HG02642 (cell line): ENCODE measurements at regions not wholly inside any gene's neighbourhood (a gene's known extent, or its start where the extent isn't known, plus 50 kb on each side); places are given as distances from the start of the nearest gene placed in this dataset.
"Not testable (repeated sequence)": the region's sequence is repeated elsewhere in the genome, so short reads cannot be mapped to it uniquely, and the experiment has no call there.

ENCODE experiments used
- ATAC-seq: cut with Tn5 transposase; IDR thresholded peaks from one replicate; pipeline ENCODE4 v1.9.1; 2021; ENCODE audit warnings: mild to moderate bottlenecking; ENCODE audit not compliant: unreplicated experiment, poor library complexity

GRCh38 chr4:117135634-117136354 lies 50.4 kb upstream of the TRAM1L1 start:
- ATAC-seq, result no peak

GRCh38 chr4:117137145-117137544 lies 51.8 kb upstream of the TRAM1L1 start:
- ATAC-seq, result no peak

GRCh38 chr4:117138732-117139131 lies 53.4 kb upstream of the TRAM1L1 start:
- not testable (repeated sequence) for ATAC-seq

DNA sequence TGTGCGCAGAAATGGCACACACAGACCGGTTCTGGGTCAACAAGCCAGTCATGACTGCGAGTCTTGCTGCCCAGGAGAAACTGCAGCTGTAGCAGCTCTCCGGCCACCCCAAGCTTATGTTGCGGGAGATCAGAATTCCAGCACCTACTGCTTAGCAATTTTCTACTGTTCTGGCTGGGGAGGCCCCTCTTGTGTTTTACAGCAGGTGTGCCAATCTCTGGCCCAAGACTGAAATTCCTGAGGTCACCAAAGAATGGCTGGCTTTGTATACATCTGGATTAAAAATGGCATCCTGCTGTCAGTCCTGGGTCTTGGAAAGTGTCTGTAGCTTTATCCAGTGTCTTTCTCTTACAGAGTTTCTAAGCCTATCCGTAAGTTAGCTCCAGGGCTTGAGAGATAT lies 68.9 kb upstream of the TRAM1L1 start:
- ATAC-seq, result no peak

DNA sequence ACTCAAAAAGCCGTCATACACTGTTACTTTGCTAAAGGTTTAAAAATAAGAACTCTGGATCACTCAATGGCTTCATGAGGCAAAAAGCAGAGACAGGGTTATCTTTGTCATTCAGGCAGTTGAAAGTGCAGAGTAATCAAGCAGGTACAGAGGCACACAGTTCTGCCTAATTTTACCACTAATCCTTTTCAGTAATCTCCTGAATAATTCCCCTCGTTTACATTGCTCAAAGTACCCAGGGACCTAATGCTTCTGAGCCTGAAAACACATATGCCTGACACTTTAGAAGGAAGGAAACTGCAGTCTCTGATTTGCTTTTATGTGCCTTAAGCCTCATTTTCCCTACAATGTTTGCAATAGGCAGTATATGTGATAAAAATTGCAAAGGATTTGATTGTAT lies 71.4 kb upstream of the TRAM1L1 start:
- no peak for ATAC-seq

DNA sequence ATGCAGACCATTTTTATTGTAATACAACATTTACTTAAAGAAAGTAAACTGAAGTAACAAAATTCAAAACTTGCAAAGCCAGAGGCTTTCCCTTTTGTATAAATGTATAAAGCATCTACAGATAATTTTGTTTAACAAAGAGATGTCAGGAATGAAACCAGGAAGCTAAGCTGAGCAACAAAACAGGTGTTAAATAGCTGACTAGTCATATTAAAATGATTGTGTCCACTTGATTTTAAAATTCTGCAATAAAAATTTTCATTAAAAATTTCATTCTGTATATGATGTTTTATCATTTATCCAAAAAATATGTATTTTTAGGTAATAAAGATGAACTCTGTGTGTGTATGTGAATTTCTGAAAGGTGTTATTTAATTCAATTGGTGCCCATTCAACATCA lies 72.0 kb upstream of the TRAM1L1 start:
- ATAC-seq, result no peak

- ATAC-seq, result no peak
Measured at GRCh38 chr4:117162976-117163375, 77.6 kb upstream of the TRAM1L1 start.

DNA sequence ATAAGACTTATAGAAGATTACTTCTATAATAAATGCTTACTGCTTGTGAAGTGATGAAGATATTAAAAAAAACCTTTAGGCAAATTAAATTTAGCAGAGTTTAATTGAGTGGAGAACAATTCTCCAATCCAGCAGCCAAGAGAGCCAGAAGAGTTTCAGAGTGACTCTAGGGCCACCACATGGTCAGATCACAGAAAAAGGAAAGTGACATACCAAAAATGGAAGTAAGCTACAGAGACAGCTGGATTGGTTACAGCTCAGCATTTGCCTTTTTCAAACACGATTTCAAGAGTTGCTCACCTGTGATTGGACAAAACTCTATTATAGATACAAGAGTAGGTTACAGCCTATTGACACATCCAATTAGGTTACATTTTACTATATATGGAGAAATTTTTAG lies 79.0 kb upstream of the TRAM1L1 start:
- no peak for ATAC-seq

- ATAC-seq, result not testable (repeated sequence)
Measured at GRCh38 chr4:117175369-117175768, 90.0 kb upstream of the TRAM1L1 start.

DNA sequence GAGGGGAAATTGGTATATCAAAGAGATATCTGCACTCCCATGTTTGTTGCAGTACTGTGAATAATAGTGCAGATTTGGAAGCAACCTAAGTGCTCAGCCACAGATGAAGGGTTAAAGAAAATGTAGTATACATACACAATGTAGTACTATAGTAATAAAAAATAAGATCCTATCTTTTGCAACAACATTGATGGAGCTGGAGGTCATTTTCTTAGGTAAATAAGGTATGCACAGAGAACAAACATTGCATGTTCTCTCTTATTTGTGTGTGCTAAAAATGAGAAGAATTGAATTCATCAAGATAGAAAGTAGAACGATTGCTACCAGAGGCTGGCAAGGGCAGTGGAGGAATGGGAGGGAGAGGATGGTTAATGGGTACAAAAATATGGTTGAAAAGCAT lies 117.9 kb upstream of the TRAM1L1 start:
- no peak for ATAC-seq

- ATAC-seq, result no peak
Measured at GRCh38 chr4:117210551-117210950, 125.2 kb upstream of the TRAM1L1 start.

GRCh38 chr4:117224256-117224655 lies 138.9 kb upstream of the TRAM1L1 start:
- no peak for ATAC-seq

DNA sequence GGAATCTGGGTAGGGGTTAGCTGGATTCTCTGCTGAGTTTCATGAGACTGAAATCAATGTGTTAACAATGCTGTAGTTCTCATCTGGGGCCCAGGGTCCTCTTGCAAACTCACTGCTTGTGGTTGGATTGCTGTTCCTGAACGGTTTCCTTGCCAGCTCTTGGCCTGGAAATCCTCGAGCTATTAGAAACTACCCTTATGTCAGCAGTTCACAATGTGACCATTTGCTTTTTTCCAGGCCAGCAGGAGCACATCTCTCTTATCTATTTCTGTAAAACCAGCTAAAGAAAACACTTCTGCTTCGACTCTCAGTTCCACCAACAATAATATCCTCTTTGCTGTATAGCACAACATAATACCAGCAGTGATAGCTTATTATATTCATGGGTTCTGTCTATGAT lies 140.1 kb upstream of the TRAM1L1 start:
- no peak for ATAC-seq

DNA sequence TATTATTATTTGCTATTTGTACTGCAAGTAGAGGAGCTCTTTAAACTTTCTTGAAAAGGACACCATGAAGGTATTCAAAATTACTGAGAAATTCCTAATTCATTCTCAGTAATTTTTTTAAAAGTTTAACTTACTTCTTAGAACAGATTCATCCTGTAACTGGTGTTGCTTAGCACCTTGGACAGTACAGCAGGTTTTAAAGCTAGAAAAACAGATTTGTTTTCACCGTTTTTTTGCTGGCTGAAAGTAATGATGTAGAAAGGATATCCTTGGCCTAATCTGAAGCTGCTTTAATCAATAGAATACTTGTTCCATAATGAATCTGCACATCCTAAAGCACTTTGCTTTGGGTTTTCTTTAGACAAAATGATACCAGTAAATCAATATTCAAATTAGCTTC lies 142.5 kb upstream of the TRAM1L1 start:
- no peak for ATAC-seq

DNA sequence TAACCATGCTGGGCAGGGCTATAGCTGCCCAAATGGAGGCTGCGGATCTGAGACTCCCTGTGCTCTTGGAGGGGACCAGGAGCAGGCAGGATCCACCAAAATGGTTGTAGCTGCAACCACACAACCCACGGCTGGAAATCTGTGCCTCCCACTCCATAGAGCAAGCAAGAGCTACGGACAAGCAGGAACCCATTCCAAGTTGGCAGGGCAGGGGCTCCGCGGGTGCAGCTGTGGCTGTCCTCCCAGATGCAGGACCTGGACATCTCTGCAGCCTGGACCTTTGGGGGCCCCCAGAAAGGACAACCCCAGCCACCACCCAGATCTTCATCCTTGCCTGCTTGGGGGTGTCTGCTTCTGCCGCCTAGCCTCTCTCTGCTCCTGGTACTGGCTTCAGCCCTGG lies 154.1 kb upstream of the TRAM1L1 start:
- ATAC-seq, result no peak

DNA sequence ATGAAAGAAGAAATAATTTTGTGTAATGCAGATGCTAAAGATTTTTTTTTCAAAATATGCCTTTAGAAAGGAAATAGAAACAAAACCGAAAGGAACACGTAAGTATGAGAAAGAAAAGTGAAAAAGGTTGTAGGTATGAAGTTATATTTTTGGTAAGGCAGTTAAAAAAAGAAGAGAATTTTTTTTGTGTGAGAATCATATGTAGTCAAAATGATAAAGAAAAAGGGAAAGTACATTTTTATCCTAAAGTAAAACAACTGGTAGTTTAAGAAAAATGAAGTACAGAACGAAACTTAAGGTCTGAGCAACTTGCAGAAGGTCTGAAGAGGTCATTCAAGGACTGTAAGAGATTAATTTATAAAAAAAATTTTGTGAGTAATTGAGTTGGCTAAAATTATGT lies 164.0 kb upstream of the TRAM1L1 start:
- ATAC-seq, result peak; percentile 88

DNA sequence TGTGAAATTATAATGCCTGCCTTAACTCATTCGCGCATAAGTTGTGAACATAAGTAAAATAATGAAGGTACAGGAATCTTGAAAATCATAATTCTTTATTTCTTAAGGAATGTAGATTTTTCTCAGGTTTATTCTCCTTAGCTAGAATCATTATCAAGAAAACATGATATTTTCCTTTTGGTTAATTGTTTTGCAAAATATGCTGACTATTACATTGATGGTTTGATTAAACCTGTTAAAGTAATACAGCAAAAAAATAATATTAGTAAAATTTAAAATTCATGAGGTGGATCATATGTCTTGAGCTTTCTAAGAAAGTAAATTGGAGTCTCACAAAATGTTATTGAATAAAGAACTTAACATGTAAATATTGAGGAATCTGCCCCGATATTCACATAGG lies 178.7 kb upstream of the TRAM1L1 start:
- no peak for ATAC-seq

GRCh38 chr4:117267317-117267716 lies 181.9 kb upstream of the TRAM1L1 start:
- no peak for ATAC-seq

GRCh38 chr4:117284736-117285135 lies 199.4 kb upstream of the TRAM1L1 start:
- no peak for ATAC-seq

DNA sequence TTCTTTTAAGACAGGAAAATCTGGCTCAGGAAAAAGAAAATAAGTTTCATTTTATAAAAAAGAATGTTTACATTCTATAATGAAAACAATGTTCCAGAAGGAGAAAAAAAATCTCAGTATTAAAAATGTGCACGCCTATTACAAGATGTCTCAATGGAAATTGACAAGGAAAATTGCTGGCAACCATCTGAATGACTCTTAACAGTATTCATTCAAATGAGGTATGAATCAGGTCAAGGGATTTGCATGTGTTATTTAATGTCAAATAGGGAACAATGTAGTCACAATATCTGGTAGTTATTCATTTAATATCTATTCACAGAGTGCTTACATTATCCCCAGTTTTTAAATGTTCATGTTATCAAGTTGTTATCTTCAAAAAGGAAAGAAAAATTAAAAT lies 208.4 kb upstream of the TRAM1L1 start:
- no peak for ATAC-seq

- ATAC-seq, result no peak
Measured at GRCh38 chr4:117302226-117302625, 216.8 kb upstream of the TRAM1L1 start.

GRCh38 chr4:117311215-117311614 lies 225.8 kb upstream of the TRAM1L1 start:
- no peak for ATAC-seq

DNA sequence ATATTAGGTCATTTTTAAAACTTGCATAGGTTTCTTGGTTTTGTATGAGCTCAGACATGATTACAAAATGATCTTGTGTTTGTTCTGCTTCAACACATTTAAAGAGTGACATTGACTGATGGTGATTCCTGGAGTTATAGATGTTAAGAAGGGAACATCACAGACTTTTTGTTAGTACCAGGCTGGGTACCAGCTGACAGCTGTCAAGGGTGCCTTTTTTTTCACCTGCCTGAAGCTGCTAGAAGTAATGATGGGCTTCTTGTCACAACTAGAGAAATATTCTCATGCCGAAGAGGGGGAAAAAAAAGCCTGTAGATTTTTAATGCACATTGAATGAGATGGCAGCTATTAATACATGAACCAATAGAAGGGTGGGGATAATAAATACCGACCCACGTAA lies 226.6 kb upstream of the TRAM1L1 start:
- no peak for ATAC-seq
